H9 (cell line): ENCODE measurements at regions not wholly inside any gene's neighbourhood (a gene's known extent, or its start where the extent isn't known, plus 50 kb on each side); places are given as distances from the start of the nearest gene placed in this dataset.

Experiments
- DNase-seq: peaks from one replicate; pipeline ENCODE4 v3.0.0-alpha.2; 2017
- H2AFZ ChIP-seq: one replicate; pipeline ENCODE4 v1.6.1; 2013; ENCODE audit warnings: mild to moderate bottlenecking, low read length, control low read depth, moderate library complexity
- H2AK5ac ChIP-seq: 2 replicates; pipeline ENCODE4 v1.6.1; 2013; ENCODE audit warnings: low read length, control low read depth, mixed read lengths; ENCODE audit not compliant: insufficient read length
- H2BK120ac ChIP-seq: one replicate; pipeline ENCODE4 v1.6.1; 2013; ENCODE audit warnings: low read depth, mild to moderate bottlenecking, low read length, control low read depth, inconsistent platforms; ENCODE audit not compliant: poor library complexity, severe bottlenecking
- H2BK12ac ChIP-seq: 2 replicates; pipeline ENCODE4 v1.6.1; 2013; ENCODE audit warnings: low read length, control low read depth, mixed read lengths, low read depth; ENCODE audit not compliant: insufficient read length
- H2BK15ac ChIP-seq: 2 replicates; pipeline ENCODE4 v1.6.1; 2013; ENCODE audit warnings: low read depth, low read length, control low read depth
- H2BK20ac ChIP-seq: one replicate; pipeline ENCODE4 v1.6.1; 2013; ENCODE audit warnings: low read depth, mild to moderate bottlenecking, low read length, control low read depth, inconsistent platforms; ENCODE audit not compliant: poor library complexity, severe bottlenecking
- H2BK5ac ChIP-seq: 2 replicates; pipeline ENCODE4 v1.6.1; 2013; ENCODE audit warnings: low read length, control low read depth, mixed read lengths; ENCODE audit not compliant: insufficient read length
- H3K14ac ChIP-seq: 2 replicates; pipeline ENCODE4 v1.6.1; 2013; ENCODE audit warnings: low read length, control low read depth; ENCODE audit not compliant: insufficient read depth
- H3K18ac ChIP-seq: 2 replicates; pipeline ENCODE4 v1.6.1; 2013; ENCODE audit warnings: low read depth, mild to moderate bottlenecking, mixed read lengths, low read length, control low read depth; ENCODE audit not compliant: insufficient read length
- H3K23ac ChIP-seq: 2 replicates; pipeline ENCODE4 v1.6.1; 2013; ENCODE audit warnings: low read length, control low read depth, mixed read lengths, low read depth; ENCODE audit not compliant: insufficient read length
- H3K23me2 ChIP-seq: 2 replicates; pipeline ENCODE4 v1.6.1; 2013; ENCODE audit warnings: low read depth, mild to moderate bottlenecking, mixed read lengths, low read length, control low read depth; ENCODE audit not compliant: insufficient read length, poor library complexity, severe bottlenecking
- H3K27ac ChIP-seq: 2 replicates; pipeline ENCODE4 v1.5.1; 2013; ENCODE audit warnings: low read length, control low read depth, mixed read lengths, low read depth; ENCODE audit not compliant: insufficient read length
- H3K27me3 ChIP-seq: 2 replicates; pipeline ENCODE4 v1.6.1; 2013; ENCODE audit warnings: low read length, control low read depth, inconsistent platforms; ENCODE audit not compliant: insufficient read depth
- H3K4ac ChIP-seq: 2 replicates; pipeline ENCODE4 v1.6.1; 2013; ENCODE audit warnings: low read depth, mild to moderate bottlenecking, control low read depth, inconsistent platforms, low read length, moderate library complexity
- H3K4me1 ChIP-seq: 2 replicates; pipeline ENCODE4 v1.6.1; 2013; ENCODE audit warnings: low read length, control low read depth, inconsistent platforms; ENCODE audit not compliant: insufficient read depth
- H3K4me2 ChIP-seq: 2 replicates; pipeline ENCODE4 v1.6.1; 2013; ENCODE audit warnings: low read length, control low read depth, mixed read lengths; ENCODE audit not compliant: insufficient read length, insufficient read depth
- H3K56ac ChIP-seq: 2 replicates; pipeline ENCODE4 v1.6.1; 2013; ENCODE audit warnings: low read depth, mild to moderate bottlenecking, mixed read lengths, low read length, control low read depth; ENCODE audit not compliant: insufficient read length
- H3K79me1 ChIP-seq: 2 replicates; pipeline ENCODE4 v1.6.1; 2013; ENCODE audit warnings: low read depth, mild to moderate bottlenecking, moderate library complexity, low read length, control low read depth, inconsistent platforms; ENCODE audit not compliant: insufficient read depth, poor library complexity, severe bottlenecking
- H3K79me2 ChIP-seq: 2 replicates; pipeline ENCODE4 v1.6.1; 2013; ENCODE audit warnings: low read length, control low read depth, inconsistent platforms; ENCODE audit not compliant: insufficient read depth
- H3K9ac ChIP-seq: 2 replicates; pipeline ENCODE4 v1.6.1; 2013; ENCODE audit warnings: low read length, control low read depth, mixed read lengths; ENCODE audit not compliant: insufficient read length; ENCODE audit errors: extremely low read depth
- H3K9me3 ChIP-seq: one replicate; pipeline ENCODE4 v1.6.1; 2013; ENCODE audit warnings: low read depth, low read length, inconsistent platforms; ENCODE audit not compliant: control insufficient read depth
- H3T11ph ChIP-seq: one replicate; pipeline ENCODE4 v1.6.1; 2013; ENCODE audit warnings: mild to moderate bottlenecking, low read length, control low read depth, inconsistent platforms
- H4K20me1 ChIP-seq: one replicate; pipeline ENCODE4 v1.6.1; 2013; ENCODE audit not compliant: control insufficient read depth, insufficient read length, insufficient read depth
- H4K5ac ChIP-seq: 2 replicates; pipeline ENCODE4 v1.6.1; 2013; ENCODE audit warnings: low read depth, mild to moderate bottlenecking, mixed read lengths, low read length, control low read depth; ENCODE audit not compliant: insufficient read length
- H4K8ac ChIP-seq: replicated peaks from 2 replicates; pipeline ENCODE4 v1.6.1; 2013; ENCODE audit warnings: low read length, control low read depth, mixed read lengths, low read depth; ENCODE audit not compliant: insufficient read length
- H4K91ac ChIP-seq: 2 replicates; pipeline ENCODE4 v1.6.1; 2013; ENCODE audit warnings: low read depth, mild to moderate bottlenecking, moderate library complexity, mixed read lengths, low read length, control low read depth; ENCODE audit not compliant: insufficient read length
- H3K27ac Mint-ChIP-seq, 3 experiments: 2 replicates in 2 of 3; 3 replicates in 1 of 3; pipeline ENCODE4 v1.8.0; 2020 to 2021; ENCODE audit warnings: mixed read lengths in 3 of 3, mild to moderate bottlenecking in 1 of 3, moderate library complexity in 1 of 3
- H3K27me3 Mint-ChIP-seq: 2 replicates; pipeline ENCODE4 v1.8.0; 2021; ENCODE audit warnings: low read depth, mild to moderate bottlenecking, moderate library complexity, mixed read lengths
- H3K36me3 Mint-ChIP-seq, 3 experiments: 2 replicates in 2 of 3; 3 replicates in 1 of 3; pipeline ENCODE4 v1.8.0; 2020 to 2021; ENCODE audit warnings: low read depth in 3 of 3, mixed read lengths in 3 of 3; ENCODE audit not compliant: insufficient read depth in 1 of 3
- H3K4me1 Mint-ChIP-seq, 2 experiments: 2 replicates each; pipeline ENCODE4 v1.8.0; 2020; ENCODE audit warnings: mixed read lengths in 2 of 2
- H3K4me3 Mint-ChIP-seq, 2 experiments: 2 replicates in 1 of 2; 3 replicates in 1 of 2; pipeline ENCODE4 v1.8.0; 2020 to 2021; ENCODE audit warnings: mild to moderate bottlenecking in 2 of 2, mixed read lengths in 2 of 2, moderate library complexity in 1 of 2
- H3K9me3 Mint-ChIP-seq, 2 experiments: 2 replicates in 1 of 2; 3 replicates in 1 of 2; pipeline ENCODE4 v1.8.0; 2020; ENCODE audit warnings: mild to moderate bottlenecking in 2 of 2, mixed read lengths in 2 of 2, moderate library complexity in 1 of 2
- CTCF ChIP-seq: fragments of 200-600 bp; sonication (generic); conservative IDR thresholded peaks from 3 replicates; pipeline ENCODE4 v1.8.0; 2021; ENCODE audit warnings: antibody characterized with exemption, mild to moderate bottlenecking
- WGBS: extraction: QIAGEN DNeasy Blood & Tissue Kit; methylation state at CpG from one replicate; pipeline ENCODE4 v1.1.7; 2013; ENCODE audit warnings: missing lambda C conversion rate, low lambda C conversion rate, mixed read lengths; ENCODE audit not compliant: insufficient read length; ENCODE audit errors: extremely low coverage; 5-methylcytosine and 5-hydroxymethylcytosine counted together

- no peak overlapping the region for H3T11ph ChIP-seq
- no peaks in the 10 kb centered on the region for H4K20me1 ChIP-seq
- H3K79me1 ChIP-seq: no peaks in the 10 kb centered on the region
- Mint-ChIP-seq H3K9me3 (no peaks in the 10 kb centered on the region), H3K27me3 (peaks cover 1% of the 10 kb centered on the region), H3K4me1 (peaks cover 7 to 13% of the 10 kb centered on the region in 2 experiments; a peak in 3 of 4 replicates), H3K4me3 (no peak overlapping the region), H3K36me3 (no peaks in the 10 kb centered on the region), H3K27ac (no peak overlapping the region)
- no peak overlapping the region for H3K14ac ChIP-seq
- no peaks in the 10 kb centered on the region for H3K27me3 ChIP-seq
- no peak overlapping the region for H2AK5ac ChIP-seq
- H3K79me2 ChIP-seq: no peaks in the 10 kb centered on the region
- H3K9me3 ChIP-seq: no peaks in the 10 kb centered on the region
- no peak overlapping the region for H3K56ac ChIP-seq
- no peak overlapping the region for H3K4me2 ChIP-seq
- peaks cover 3% of the 10 kb centered on the region for H3K4me1 ChIP-seq
- H3K9ac ChIP-seq: no peak overlapping the region
- no peak overlapping the region for H3K27ac ChIP-seq
- no peak overlapping the region for H2BK5ac ChIP-seq
- no peak overlapping the region for H2BK20ac ChIP-seq
- H2AFZ ChIP-seq: no peak overlapping the region
- no peak overlapping the region for H2BK15ac ChIP-seq
- H3K23me2 ChIP-seq: no peaks in the 10 kb centered on the region
- no peak for TF ChIP-seq CTCF
- WGBS: no CpG with 5 or more reads among the region's 2 CpGs
- H3K18ac ChIP-seq: no peak overlapping the region
- H3K23ac ChIP-seq: no peak overlapping the region
- H4K5ac ChIP-seq: no peak overlapping the region
- no peak overlapping the region for H3K4ac ChIP-seq
- no peak for DNase-seq
- no peak overlapping the region for H2BK120ac ChIP-seq
- H4K8ac ChIP-seq: no peak overlapping the region
- no peak overlapping the region for H4K91ac ChIP-seq
- H2BK12ac ChIP-seq: no peak overlapping the region
Measured at GRCh38 chr1:168433238-168433637, 110.6 kb downstream of the XCL2 start.
